ENCODE measurements at regions not wholly inside any gene's neighbourhood (a gene's known extent, or its start where the extent isn't known, plus 50 kb on each side); places are given as distances from the start of the nearest gene placed in this dataset.

GRCh38 chr6:11296449-11297375, 64.2 kb upstream of the NEDD9 start:
- TF ChIP-seq POLR2A (IDR thresholded peaks at IDR 0.05), result no peak
- no peak for TF ChIP-seq CTCF (IDR thresholded peaks at IDR 0.05)
- TF ChIP-seq POLR2AphosphoS5 (IDR thresholded peaks at IDR 0.05), result peak in 3 of 4 donors; percentile 26 to 66 (median 33)
